ENCODE measurements at regions not wholly inside any gene's neighbourhood (a gene's known extent, or its start where the extent isn't known, plus 50 kb on each side); places are given as distances from the start of the nearest gene placed in this dataset.

DNA sequence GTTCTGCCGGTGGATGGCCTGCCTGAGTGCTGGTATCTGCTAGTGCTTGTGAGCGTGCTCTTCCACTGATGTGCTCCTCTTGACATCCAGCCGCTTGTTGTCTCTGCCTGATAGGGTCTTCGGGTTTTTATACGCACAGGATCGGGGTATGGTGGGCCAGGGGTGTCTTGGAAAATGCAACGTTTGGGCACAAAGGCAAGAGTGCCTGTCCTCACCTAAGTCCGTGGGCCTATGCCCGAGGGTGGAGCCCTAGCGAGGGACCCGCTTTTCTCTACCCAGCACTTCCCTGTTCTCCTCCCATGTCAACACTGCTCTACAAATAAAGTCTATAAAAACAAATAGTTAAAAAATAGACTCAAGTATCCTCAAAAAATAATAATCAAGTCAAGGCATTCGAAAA is 1007.8 kb downstream of the PLA2G4A start:
- Histone ChIP-seq H3K4me1 (replicated peaks; ENCODE audit: insufficient read depth) (no peaks in the 10 kb centered on the region), H3K4me2 (no peak overlapping the region), H3K27ac (no peak overlapping the region), H3K9me3 (ENCODE audit: insufficient read depth, low read depth) (no peaks in the 10 kb centered on the region), H4K20me1 (ENCODE audit: insufficient read depth) (no peaks in the 10 kb centered on the region), H3K36me3 (ENCODE audit: low read depth) (no peaks in the 10 kb centered on the region), H3K27me3 (ENCODE audit: insufficient read depth, low read depth) (no peaks in the 10 kb centered on the region), H2AFZ (no peak overlapping the region), H3K79me2 (ENCODE audit: low read depth) (no peaks in the 10 kb centered on the region), H3K9me2 (ENCODE audit: insufficient read depth) (no peaks in the 10 kb centered on the region; the same call in 1 of the 2 replicates), H3K4me3 (no peak overlapping the region), H3F3A (ENCODE audit: insufficient read depth, low read depth) (no peaks in the 10 kb centered on the region)
- TF ChIP-seq EZH2 (IDR thresholded peaks at IDR 0.05; ENCODE audit: low read depth): no peak
- TF ChIP-seq, protein P1, sequence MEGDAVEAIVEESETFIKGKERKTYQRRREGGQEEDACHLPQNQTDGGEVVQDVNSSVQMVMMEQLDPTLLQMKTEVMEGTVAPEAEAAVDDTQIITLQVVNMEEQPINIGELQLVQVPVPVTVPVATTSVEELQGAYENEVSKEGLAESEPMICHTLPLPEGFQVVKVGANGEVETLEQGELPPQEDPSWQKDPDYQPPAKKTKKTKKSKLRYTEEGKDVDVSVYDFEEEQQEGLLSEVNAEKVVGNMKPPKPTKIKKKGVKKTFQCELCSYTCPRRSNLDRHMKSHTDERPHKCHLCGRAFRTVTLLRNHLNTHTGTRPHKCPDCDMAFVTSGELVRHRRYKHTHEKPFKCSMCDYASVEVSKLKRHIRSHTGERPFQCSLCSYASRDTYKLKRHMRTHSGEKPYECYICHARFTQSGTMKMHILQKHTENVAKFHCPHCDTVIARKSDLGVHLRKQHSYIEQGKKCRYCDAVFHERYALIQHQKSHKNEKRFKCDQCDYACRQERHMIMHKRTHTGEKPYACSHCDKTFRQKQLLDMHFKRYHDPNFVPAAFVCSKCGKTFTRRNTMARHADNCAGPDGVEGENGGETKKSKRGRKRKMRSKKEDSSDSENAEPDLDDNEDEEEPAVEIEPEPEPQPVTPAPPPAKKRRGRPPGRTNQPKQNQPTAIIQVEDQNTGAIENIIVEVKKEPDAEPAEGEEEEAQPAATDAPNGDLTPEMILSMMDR (conservative IDR thresholded peaks at IDR 0.05): no peak
- no TSS peak for BruUV-seq (replicated peaks)
- DNase-seq: no peak
- POLR2A ChIA-PET (ENCODE audit: unreplicated experiment): no interaction called here
- intact Hi-C loops (cut with micrococcal nuclease; ENCODE audit: unreplicated experiment): no loop called here
- CTCF ChIA-PET: no interaction called here

DNA sequence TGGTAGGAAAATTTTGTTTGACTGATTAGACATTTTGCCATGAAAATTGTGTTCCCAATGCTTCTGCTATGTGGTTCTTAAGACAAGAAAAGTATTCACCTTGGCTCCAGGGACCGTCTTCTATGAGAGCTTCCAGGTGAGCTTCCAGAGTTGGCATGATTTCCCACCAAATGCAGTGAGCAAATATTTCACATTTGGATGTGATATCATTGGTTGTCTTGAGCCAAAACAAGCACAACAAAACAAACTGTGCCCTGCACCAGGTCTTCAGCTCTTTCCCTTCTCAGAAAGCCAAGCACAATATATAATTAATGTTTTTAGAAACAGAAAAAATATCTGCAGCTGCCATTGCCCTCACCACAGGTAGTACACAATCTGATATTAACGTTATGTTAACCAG is 1009.0 kb downstream of the PLA2G4A start:
- Histone ChIP-seq H3K36me3 (ENCODE audit: low read depth) (no peaks in the 10 kb centered on the region), H2AFZ (no peak overlapping the region), H3K9me3 (ENCODE audit: insufficient read depth, low read depth) (no peaks in the 10 kb centered on the region), H3K4me2 (no peak overlapping the region), H3K27me3 (ENCODE audit: insufficient read depth, low read depth) (no peaks in the 10 kb centered on the region), H3K4me1 (replicated peaks; ENCODE audit: insufficient read depth) (no peaks in the 10 kb centered on the region), H3K27ac (no peak overlapping the region), H3K4me3 (no peak overlapping the region), H3F3A (ENCODE audit: insufficient read depth, low read depth) (no peaks in the 10 kb centered on the region), H3K9me2 (ENCODE audit: insufficient read depth) (no peaks in the 10 kb centered on the region; the same call in 1 of the 2 replicates), H3K79me2 (ENCODE audit: low read depth) (no peaks in the 10 kb centered on the region), H4K20me1 (ENCODE audit: insufficient read depth) (no peaks in the 10 kb centered on the region)
- intact Hi-C loops (cut with micrococcal nuclease; ENCODE audit: unreplicated experiment): no loop called here
- TF ChIP-seq EZH2 (IDR thresholded peaks at IDR 0.05; ENCODE audit: low read depth): no peak
- TF ChIP-seq, protein P1 (conservative IDR thresholded peaks at IDR 0.05): no peak
- CTCF ChIA-PET: no interaction called here
- BruUV-seq (replicated peaks): no TSS peak
- POLR2A ChIA-PET (ENCODE audit: unreplicated experiment): no interaction called here
- no peak for DNase-seq

DNA sequence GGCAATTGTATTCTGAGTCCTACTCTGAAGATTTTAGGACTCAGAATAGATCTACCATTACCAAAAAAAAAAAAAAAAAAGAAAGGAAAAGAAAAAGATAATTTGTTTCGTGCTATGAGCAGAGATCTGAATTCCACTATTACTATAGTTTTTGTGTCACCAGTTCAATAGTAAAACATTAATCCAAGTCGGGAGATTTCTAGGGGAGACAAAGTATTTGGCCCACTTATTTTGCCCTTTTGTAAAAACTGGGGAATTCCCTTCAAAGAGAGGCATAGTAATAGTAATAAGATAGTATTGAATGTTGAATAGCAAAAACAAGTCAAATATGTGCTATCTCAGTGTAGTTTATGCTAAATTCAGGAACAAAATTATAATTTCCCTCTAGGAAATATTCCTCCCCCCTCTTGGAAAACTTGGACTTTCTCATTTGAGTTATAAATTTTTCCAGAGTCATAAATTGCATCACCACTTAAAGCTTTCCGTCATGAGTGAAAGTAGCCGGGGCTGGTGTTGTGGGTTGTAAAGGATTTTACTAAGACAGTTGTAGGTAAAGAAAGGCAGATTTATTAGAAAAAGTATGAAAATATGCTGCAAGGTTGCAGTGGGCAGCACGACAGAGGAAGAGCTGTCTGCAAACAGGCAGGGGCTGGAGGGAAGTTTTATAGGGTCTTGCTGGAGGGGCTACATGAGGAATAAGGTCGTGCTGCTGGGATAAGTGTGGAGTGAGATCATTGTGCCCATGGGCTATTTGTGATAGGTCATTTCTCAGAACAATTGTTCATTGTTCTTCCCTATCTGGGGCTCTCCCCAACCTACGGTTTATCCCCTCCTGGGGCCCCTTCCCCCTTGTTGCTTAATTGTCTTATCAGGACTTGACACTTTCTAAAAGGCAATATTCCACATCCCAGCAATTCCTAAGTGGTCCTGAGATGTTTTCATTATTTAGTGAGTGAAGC is 1009.9 kb downstream of the PLA2G4A start:
- Histone ChIP-seq H3K36me3 (ENCODE audit: low read depth) (no peaks in the 10 kb centered on the region), H3K4me1 (replicated peaks; ENCODE audit: insufficient read depth) (no peaks in the 10 kb centered on the region), H3K27ac (no peak overlapping the region), H3F3A (ENCODE audit: insufficient read depth, low read depth) (no peaks in the 10 kb centered on the region), H3K9me2 (ENCODE audit: insufficient read depth) (no peaks in the 10 kb centered on the region), H3K4me2 (no peak overlapping the region), H3K4me3 (no peak overlapping the region), H3K27me3 (ENCODE audit: insufficient read depth, low read depth) (no peaks in the 10 kb centered on the region), H2AFZ (no peak overlapping the region), H3K9me3 (ENCODE audit: insufficient read depth, low read depth) (no peaks in the 10 kb centered on the region), H3K79me2 (ENCODE audit: low read depth) (no peaks in the 10 kb centered on the region), H4K20me1 (ENCODE audit: insufficient read depth) (no peaks in the 10 kb centered on the region)
- POLR2A ChIA-PET (ENCODE audit: unreplicated experiment): no interaction called here
- no peak for DNase-seq
- TF ChIP-seq EZH2 (IDR thresholded peaks at IDR 0.05; ENCODE audit: low read depth): no peak
- TF ChIP-seq, protein P1 (conservative IDR thresholded peaks at IDR 0.05): no peak
- CTCF ChIA-PET: no interaction called here
- intact Hi-C loops (cut with micrococcal nuclease; ENCODE audit: unreplicated experiment): no loop called here
- BruUV-seq (replicated peaks): no TSS peak

Data from PC-9 (cell line).